Neural cell (in vitro differentiated cells): ENCODE measurements at regions not wholly inside any gene's neighbourhood (a gene's known extent, or its start where the extent isn't known, plus 50 kb on each side); places are given as distances from the start of the nearest gene placed in this dataset.

ENCODE experiments used
- H2AFZ ChIP-seq: fragments of 200-600, 300-800 bp; sonication (generic), shearing (Covaris generic); 2 replicates; pipeline ENCODE4 v1.6.0; 2014; ENCODE audit warnings: low read depth, mild to moderate bottlenecking, antibody characterized with exemption, low read length, moderate library complexity
- H3F3A ChIP-seq: fragments of 200-600 bp; shearing (Covaris generic); 2 replicates; pipeline ENCODE4 v1.6.1; 2016; ENCODE audit warnings: mild to moderate bottlenecking, moderate library complexity, mixed read lengths, antibody characterized with exemption, low read length; ENCODE audit not compliant: insufficient read depth, poor library complexity, severe bottlenecking
- H3K27ac ChIP-seq: fragments of 200-600, 300-800 bp; sonication (generic), shearing (Covaris generic); 2 replicates; pipeline ENCODE4 v1.5.1; 2014; ENCODE audit warnings: mild to moderate bottlenecking, low read length, moderate library complexity
- H3K27me3 ChIP-seq: fragments of 300-800, 200-600 bp; sonication (generic), shearing (Covaris generic); 2 replicates; pipeline ENCODE4 v1.6.0; 2014; ENCODE audit warnings: mild to moderate bottlenecking, low read depth, low read length, moderate library complexity; ENCODE audit not compliant: insufficient read depth
- H3K36me3 ChIP-seq: fragments of 300-800, 200-600 bp; sonication (generic), shearing (Covaris generic); 2 replicates; pipeline ENCODE4 v1.5.1; 2014; ENCODE audit warnings: mild to moderate bottlenecking, antibody characterized with exemption, low read length, moderate library complexity; ENCODE audit not compliant: insufficient read depth
- H3K4me2 ChIP-seq: fragments of 300-800, 200-600 bp; sonication (generic), shearing (Covaris generic); 2 replicates; pipeline ENCODE4 v1.6.0; 2014; ENCODE audit warnings: mild to moderate bottlenecking, low read length
- H3K4me3 ChIP-seq: fragments of 300-800, 200-600 bp; sonication (generic), shearing (Covaris generic); 2 replicates; pipeline ENCODE4 v1.5.1; 2014; ENCODE audit warnings: mild to moderate bottlenecking, low read length, moderate library complexity
- H3K79me2 ChIP-seq: fragments of 200-600 bp; shearing (Covaris generic); replicated peaks from 2 replicates; pipeline ENCODE4 v1.6.0; 2014; ENCODE audit warnings: mild to moderate bottlenecking, low read length, moderate library complexity; ENCODE audit not compliant: insufficient read depth
- H3K9ac ChIP-seq: fragments of 300-800, 200-600 bp; sonication (generic), shearing (Covaris generic); 2 replicates; pipeline ENCODE4 v1.6.1; 2016; ENCODE audit warnings: mild to moderate bottlenecking, low read length, mixed read lengths
- H3K9me2 ChIP-seq: fragments of 200-600 bp; shearing (Covaris generic); 2 replicates; pipeline ENCODE4 v1.6.1; 2016; ENCODE audit warnings: mild to moderate bottlenecking, low read length, mixed read lengths; ENCODE audit not compliant: insufficient read depth
- H3K9me3 ChIP-seq: fragments of 200-600, 300-800 bp; sonication (generic), shearing (Covaris generic); 2 replicates; pipeline ENCODE4 v1.6.1; 2016; ENCODE audit warnings: mild to moderate bottlenecking, mixed run types, low read length, moderate library complexity, mixed read lengths
- H4K20me1 ChIP-seq: fragments of 200-600 bp; shearing (Covaris generic); 2 replicates; pipeline ENCODE4 v1.6.1; 2016; ENCODE audit warnings: mild to moderate bottlenecking, mixed run types; ENCODE audit not compliant: insufficient read depth
- CTCF ChIP-seq: fragments of 450-650 bp; IDR thresholded peaks from 2 replicates; pipeline ENCODE4 v1.5.1; 2014; ENCODE audit warnings: antibody characterized with exemption, mild to moderate bottlenecking, moderate library complexity; ENCODE audit not compliant: poor library complexity, severe bottlenecking
- EP300 ChIP-seq: fragments of 450-650 bp; conservative IDR thresholded peaks from 2 replicates; pipeline ENCODE4 v1.6.1; 2014; ENCODE audit warnings: antibody characterized with exemption, mild to moderate bottlenecking, moderate library complexity; ENCODE audit not compliant: poor library complexity, severe bottlenecking
- EZH2 ChIP-seq: fragments of 200-600, 300-800 bp; shearing (Covaris generic), sonication (generic); IDR thresholded peaks from 2 replicates; pipeline ENCODE4 v1.6.1; 2014; ENCODE audit warnings: antibody characterized with exemption, low read length, borderline replicate concordance, mild to moderate bottlenecking; ENCODE audit not compliant: insufficient read depth, poor library complexity, severe bottlenecking
- MXI1 ChIP-seq: fragments of 450-650 bp; conservative IDR thresholded peaks from 2 replicates; pipeline ENCODE4 v1.6.1; 2014; ENCODE audit warnings: antibody characterized with exemption, mild to moderate bottlenecking; ENCODE audit not compliant: poor library complexity, severe bottlenecking
- POLR2AphosphoS5 ChIP-seq: IDR thresholded peaks from 2 replicates; pipeline ENCODE4 v1.6.1; 2012
- RAD21 ChIP-seq: fragments of 450-650 bp; conservative IDR thresholded peaks from 2 replicates; pipeline ENCODE4 v1.6.1; 2014; ENCODE audit warnings: antibody characterized with exemption, mild to moderate bottlenecking, moderate library complexity
- SMC3 ChIP-seq: fragments of 450-650 bp; conservative IDR thresholded peaks from 2 replicates; pipeline ENCODE4 v1.6.1; 2014; ENCODE audit warnings: antibody characterized with exemption, mild to moderate bottlenecking, moderate library complexity; ENCODE audit not compliant: poor library complexity
- TAF1 ChIP-seq: IDR thresholded peaks from 2 replicates; pipeline ENCODE4 v1.6.1; 2012; ENCODE audit warnings: low read depth
- TF ChIP-seq, protein P1 (sequence below): IDR thresholded peaks from 2 replicates; pipeline ENCODE4 v1.6.1; 2012; ENCODE audit warnings: borderline replicate concordance

GRCh38 chr7:130887957-130888371 is 154.0 kb upstream of the KLF14 start:
- Histone ChIP-seq H3K4me2 (no peak overlapping the region), H3K36me3 (no peaks in the 10 kb centered on the region), H3K9me3 (no peaks in the 10 kb centered on the region), H3K9me2 (no peaks in the 10 kb centered on the region), H3K27me3 (no peaks in the 10 kb centered on the region), H4K20me1 (no peaks in the 10 kb centered on the region), H3F3A (no peaks in the 10 kb centered on the region), H3K79me2 (no peaks in the 10 kb centered on the region), H3K27ac (no peak overlapping the region), H3K9ac (no peak overlapping the region), H2AFZ (no peak overlapping the region), H3K4me3 (no peak overlapping the region)
- TF ChIP-seq SMC3 (no peak), CTCF (no peak), POLR2AphosphoS5 (no peak), MXI1 (no peak), TAF1 (no peak), EP300 (no peak), RAD21 (no peak), EZH2 (no peak)
- TF ChIP-seq, protein P1, sequence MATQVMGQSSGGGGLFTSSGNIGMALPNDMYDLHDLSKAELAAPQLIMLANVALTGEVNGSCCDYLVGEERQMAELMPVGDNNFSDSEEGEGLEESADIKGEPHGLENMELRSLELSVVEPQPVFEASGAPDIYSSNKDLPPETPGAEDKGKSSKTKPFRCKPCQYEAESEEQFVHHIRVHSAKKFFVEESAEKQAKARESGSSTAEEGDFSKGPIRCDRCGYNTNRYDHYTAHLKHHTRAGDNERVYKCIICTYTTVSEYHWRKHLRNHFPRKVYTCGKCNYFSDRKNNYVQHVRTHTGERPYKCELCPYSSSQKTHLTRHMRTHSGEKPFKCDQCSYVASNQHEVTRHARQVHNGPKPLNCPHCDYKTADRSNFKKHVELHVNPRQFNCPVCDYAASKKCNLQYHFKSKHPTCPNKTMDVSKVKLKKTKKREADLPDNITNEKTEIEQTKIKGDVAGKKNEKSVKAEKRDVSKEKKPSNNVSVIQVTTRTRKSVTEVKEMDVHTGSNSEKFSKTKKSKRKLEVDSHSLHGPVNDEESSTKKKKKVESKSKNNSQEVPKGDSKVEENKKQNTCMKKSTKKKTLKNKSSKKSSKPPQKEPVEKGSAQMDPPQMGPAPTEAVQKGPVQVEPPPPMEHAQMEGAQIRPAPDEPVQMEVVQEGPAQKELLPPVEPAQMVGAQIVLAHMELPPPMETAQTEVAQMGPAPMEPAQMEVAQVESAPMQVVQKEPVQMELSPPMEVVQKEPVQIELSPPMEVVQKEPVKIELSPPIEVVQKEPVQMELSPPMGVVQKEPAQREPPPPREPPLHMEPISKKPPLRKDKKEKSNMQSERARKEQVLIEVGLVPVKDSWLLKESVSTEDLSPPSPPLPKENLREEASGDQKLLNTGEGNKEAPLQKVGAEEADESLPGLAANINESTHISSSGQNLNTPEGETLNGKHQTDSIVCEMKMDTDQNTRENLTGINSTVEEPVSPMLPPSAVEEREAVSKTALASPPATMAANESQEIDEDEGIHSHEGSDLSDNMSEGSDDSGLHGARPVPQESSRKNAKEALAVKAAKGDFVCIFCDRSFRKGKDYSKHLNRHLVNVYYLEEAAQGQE: no peak

GRCh38 chr7:130888468-130888867 is 154.5 kb upstream of the KLF14 start:
- no peaks in the 10 kb centered on the region for H3K79me2 ChIP-seq
- H3K9ac ChIP-seq: no peak overlapping the region
- H3K27ac ChIP-seq: no peak overlapping the region
- no peaks in the 10 kb centered on the region for H3K9me3 ChIP-seq
- no peak overlapping the region for H2AFZ ChIP-seq
- no peaks in the 10 kb centered on the region for H3K9me2 ChIP-seq
- no peak for TF ChIP-seq SMC3
- TF ChIP-seq MXI1: no peak
- no peak for TF ChIP-seq EP300
- no peak for TF ChIP-seq TAF1
- TF ChIP-seq EZH2: no peak
- TF ChIP-seq, protein P1: no peak
- no peak for TF ChIP-seq RAD21
- H3K4me2 ChIP-seq: no peak overlapping the region
- no peaks in the 10 kb centered on the region for H3K27me3 ChIP-seq
- no peaks in the 10 kb centered on the region for H3K36me3 ChIP-seq
- no peaks in the 10 kb centered on the region for H4K20me1 ChIP-seq
- no peak overlapping the region for H3K4me3 ChIP-seq
- no peaks in the 10 kb centered on the region for H3F3A ChIP-seq
